ENCODE measurements at regions not wholly inside any gene's neighbourhood (a gene's known extent, or its start where the extent isn't known, plus 50 kb on each side); places are given as distances from the start of the nearest gene placed in this dataset.

DNA sequence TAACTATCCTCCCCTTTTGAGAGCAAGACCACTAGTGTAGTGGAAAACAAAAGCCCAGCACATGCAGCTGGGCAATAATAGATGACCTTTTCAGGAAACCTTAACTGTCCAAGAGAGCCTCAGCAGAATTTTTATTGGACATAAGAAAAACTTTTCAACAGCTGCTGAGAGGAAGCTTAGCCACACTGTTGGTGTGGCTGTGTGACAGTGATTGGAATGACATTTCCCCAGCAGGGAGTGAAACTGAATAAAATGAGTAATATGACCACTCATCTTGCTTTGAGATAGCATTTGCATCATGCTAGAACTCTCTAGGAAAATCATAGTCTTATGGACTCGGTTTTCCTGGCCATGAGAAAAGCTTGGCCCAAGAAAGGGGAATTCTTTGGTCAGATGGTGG, 687.8 kb downstream of the SLCO4C1 start:
- TF ChIP-seq POLR2AphosphoS5 (IDR thresholded peaks at IDR 0.05; ENCODE audit: low read depth, low read length) (no peak), POLR2A (IDR thresholded peaks at IDR 0.05; ENCODE audit: low read depth, low read length) (no peak), TAF1 (IDR thresholded peaks at IDR 0.05; ENCODE audit: borderline replicate concordance, low read depth, low read length) (no peak)
